ENCODE measurements at regions not wholly inside any gene's neighbourhood (a gene's known extent, or its start where the extent isn't known, plus 50 kb on each side); places are given as distances from the start of the nearest gene placed in this dataset.

- DNase-seq (ENCODE audit: low spot score), result no peak
These were observed 68.1 kb downstream of the HTR5A start for GRCh38 chr7:155138204-155138603.

GRCh38 chr7:155141562-155141961 lies 71.4 kb downstream of the HTR5A start:
- DNase-seq (ENCODE audit: low spot score), result no peak

- no peak for DNase-seq (ENCODE audit: low spot score)
These were observed 73.3 kb downstream of the HTR5A start for GRCh38 chr7:155143381-155143780.

DNA sequence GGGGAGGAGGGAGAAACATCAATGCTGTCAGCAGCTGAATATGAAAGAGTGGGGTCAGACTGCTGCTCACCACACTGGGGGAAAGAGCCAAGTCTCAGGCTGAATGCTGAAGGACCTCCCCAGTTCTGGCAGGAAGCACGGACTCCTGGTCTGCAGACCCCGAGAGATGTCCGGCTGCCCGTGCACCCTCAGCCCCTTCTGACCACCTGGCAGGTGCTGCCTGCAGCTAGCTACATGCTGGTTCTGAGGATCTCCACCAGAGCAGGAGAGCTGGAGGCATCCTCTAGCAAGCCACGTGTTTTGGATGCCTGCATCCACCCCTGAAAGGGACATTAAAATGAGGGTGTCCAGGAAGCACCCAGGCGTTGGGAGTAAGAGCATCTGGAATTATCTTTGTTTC lies 74.2 kb downstream of the HTR5A start:
- no peak for DNase-seq (ENCODE audit: low spot score)

GRCh38 chr7:155145477-155146255 lies 75.5 kb downstream of the HTR5A start:
- DNase-seq (ENCODE audit: low spot score), result no peak

GRCh38 chr7:155147172-155147571 lies 77.0 kb downstream of the HTR5A start:
- DNase-seq (ENCODE audit: low spot score), result no peak

GRCh38 chr7:155147624-155148023 lies 77.5 kb downstream of the HTR5A start:
- DNase-seq (ENCODE audit: low spot score), result no peak

DNA sequence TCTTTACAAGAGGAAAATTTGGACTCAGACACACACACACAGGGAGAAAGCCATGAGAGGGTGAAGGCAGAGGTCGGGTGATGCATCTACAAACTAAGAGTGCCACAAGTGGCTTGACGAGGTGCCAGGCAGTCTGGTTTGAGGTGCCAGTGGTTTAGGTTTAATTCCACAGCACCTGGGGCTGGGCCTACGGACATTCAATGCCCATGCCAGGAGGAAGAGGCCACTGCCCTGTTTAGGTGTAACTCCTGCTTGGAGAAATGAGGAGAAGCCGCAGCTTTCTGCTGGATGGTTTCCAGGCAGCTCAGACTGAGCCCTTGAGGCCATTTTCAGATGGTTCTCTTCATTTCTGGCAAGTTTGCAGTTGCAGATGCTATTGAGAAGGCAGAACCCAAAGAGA lies 83.6 kb downstream of the HTR5A start:
- DNase-seq (ENCODE audit: low spot score), result no peak

GRCh38 chr7:155154586-155154985 lies 84.5 kb downstream of the HTR5A start:
- DNase-seq (ENCODE audit: low spot score), result no peak

DNA sequence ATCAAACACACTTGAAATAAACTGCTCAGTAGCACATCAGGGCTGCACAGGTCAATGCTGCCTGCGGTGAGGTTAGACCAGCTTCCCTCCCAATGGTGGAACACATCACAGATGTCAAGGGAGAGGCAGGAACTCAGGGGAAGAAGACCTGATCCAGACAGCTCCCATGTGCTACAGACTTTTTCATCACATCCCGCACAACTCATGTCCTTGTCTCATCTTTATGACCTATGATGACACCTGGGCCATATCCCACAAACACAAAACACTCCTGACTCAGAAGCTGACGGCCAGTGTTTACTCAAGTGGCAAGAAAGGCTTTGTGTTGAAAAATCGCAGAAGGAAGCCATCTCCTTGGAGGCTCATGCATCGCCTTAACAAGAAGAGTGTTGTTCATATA lies 91.6 kb downstream of the HTR5A start:
- DNase-seq (ENCODE audit: low spot score), result no peak

- no peak for DNase-seq (ENCODE audit: low spot score)
These were observed 92.3 kb downstream of the HTR5A start for GRCh38 chr7:155162422-155162821.

- no peak for DNase-seq (ENCODE audit: low spot score)
These were observed 93.6 kb downstream of the HTR5A start for GRCh38 chr7:155163696-155164095.

DNA sequence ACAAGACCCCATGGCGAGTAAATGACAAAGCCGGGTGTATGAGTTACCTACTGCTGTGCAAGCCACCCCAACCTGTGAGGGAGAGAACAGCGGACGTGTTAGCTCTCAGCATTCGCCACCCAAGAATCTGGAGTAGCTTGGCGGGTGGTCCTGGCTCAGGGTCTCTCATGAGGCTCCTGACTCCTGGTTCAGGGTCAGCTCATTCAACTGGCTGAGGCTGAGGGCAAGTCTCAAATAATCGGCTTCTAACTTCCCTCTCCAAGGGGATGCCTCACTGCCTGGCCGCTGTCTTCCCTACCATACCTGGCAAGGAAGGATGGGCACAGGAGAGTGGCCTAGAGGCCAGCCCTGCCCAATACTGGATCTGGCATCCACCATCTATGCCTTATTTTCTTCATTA lies 94.2 kb downstream of the HTR5A start:
- no peak for DNase-seq (ENCODE audit: low spot score)

GRCh38 chr7:155166108-155166507 lies 96.0 kb downstream of the HTR5A start:
- DNase-seq (ENCODE audit: low spot score), result no peak

GRCh38 chr7:155166673-155167370 lies 96.7 kb downstream of the HTR5A start:
- DNase-seq (ENCODE audit: low spot score), result no peak

DNA sequence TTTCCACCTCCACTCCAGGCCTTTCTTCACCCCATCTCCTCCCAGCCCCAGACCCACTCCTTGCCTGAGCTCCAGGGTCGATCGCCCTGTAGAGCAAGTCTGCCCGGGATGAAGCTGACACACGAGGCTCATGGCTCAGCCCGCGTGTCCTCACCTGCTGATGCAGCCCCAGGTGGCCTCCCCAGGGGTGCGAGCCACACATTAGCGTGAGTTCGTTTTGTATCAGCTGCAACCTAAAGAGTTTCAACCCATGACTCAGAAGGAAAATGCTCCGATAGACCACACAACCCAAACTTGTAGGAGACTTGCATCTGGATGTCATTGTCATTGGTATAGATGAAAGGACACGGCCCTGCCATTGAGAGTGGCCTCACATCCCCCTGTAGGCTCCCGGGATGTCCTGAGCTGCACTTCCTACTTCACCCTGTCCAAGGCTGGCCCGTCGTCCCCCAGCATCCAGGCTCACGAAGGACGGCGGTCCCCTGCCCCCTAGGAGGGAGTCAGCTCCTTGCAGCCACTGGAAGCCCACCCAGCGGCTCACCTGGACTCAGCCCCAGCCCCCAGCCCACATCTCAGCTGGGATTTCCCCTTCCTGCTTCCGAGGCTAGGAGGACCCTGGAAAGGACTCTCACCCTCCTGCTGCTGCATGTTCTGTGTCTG lies 97.7 kb downstream of the HTR5A start:
- DNase-seq (ENCODE audit: low spot score), result no peak

DNA sequence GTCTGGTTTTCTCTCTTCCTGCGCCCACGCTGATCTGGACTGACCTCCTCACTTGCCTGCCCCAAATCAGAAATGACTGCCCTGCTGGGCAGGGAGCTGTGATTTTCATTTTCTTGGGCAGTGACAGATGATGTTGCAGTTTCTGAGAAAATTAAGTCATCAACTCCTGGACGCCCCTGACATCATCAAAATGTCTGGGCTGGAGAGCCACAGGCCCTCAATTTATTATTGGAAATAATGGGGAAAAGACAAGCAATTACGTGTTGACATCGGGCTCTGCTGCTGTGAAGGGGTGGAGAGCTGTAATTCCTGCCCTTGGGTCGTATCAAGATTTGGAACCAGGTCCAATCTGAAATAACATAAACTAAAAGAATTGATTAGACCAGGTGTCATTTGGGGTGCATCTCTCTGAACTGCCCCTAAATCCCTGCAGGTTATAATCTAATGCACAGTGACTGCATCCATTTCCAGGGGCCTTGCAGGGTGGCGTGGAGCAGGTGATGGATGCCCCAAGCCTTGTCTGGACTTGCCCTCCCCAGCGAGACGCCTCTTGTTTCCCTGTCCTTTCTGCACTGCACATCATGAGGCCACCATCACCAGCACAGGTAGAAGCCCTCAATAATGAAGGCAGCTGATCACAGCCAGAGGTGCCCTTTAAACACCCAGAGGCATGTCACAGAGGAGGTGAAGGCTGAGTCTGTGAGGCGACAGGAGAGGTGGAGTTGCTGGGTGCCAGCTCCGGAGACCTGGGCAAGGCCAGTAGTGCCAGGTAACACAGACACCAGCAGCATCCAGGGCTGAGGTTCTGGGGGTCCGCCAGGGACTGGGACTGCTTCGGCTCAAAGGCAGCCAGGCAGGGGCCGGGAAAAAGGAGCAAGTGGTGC lies 98.7 kb downstream of the HTR5A start:
- DNase-seq (ENCODE audit: low spot score), result no peak

GRCh38 chr7:155169498-155170065 lies 99.5 kb downstream of the HTR5A start:
- DNase-seq (ENCODE audit: low spot score), result no peak

DNA sequence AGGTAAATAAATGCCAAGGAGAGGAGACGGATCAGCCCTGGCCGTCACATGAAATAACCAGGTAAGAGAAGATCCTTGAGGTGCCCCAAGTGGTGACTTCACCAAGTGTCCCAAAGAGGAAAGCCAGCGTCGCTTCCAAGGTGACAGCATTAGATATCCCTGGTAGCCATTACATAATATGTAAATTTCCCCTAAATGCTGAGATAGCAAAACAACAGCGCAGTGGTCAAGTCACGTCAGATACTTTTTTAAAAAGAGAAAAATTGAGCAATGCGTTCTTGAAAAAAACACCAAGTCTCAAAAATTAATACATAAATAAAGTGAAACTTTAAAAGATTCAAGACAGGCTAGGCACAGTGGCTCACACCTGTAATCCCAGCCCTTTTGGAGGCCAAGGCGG lies 100.2 kb downstream of the HTR5A start:
- no peak for DNase-seq (ENCODE audit: low spot score)

DNA sequence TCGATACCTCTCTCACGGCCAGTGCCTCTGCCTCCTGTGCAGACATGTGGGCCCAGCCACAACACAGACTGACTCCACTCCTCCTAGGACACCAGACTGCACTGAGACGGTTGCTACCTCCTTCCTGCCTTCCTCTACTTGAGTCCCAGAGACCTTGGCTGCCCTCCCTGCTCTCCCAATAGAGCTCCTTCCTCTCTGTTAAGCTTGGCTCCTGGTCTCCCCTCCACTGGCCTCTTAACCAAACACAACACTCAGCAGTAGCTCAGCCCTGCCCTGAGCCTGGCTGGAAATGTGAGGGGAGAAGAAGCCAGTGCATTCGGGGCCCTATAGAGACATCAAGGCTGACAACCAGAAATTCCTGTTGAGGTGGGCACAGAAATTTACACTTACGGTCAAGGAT lies 102.0 kb downstream of the HTR5A start:
- no peak for DNase-seq (ENCODE audit: low spot score)

GRCh38 chr7:155173905-155174304 lies 103.8 kb downstream of the HTR5A start:
- DNase-seq (ENCODE audit: low spot score), result no peak

DNA sequence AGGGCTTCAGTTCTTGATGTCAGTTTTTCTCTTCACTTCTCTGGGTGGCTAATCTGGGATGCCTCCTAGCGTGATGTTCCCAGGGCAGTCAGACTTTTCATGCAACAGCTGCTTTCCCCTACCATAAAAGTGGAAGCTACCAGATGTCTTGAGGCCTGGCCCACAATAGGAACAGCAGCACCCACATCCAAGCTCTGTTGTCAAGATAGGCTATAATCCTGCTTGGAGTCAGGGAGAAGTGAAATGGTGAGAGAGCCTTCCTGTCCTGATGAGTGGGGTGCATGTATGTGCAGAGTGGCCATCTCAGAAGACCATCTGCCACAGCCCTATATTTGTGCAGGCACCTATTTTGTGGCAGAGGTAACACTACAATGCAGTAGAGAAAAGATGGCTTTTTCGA lies 108.0 kb downstream of the HTR5A start:
- no peak for DNase-seq (ENCODE audit: low spot score)

Measured in hematopoietic multipotent progenitor cell treated with erythropoietin and hydrocortisone succinate and interleukin-3 and kit ligand, for 15 days (in vitro differentiated cells).